ENCODE measurements at regions not wholly inside any gene's neighbourhood (a gene's known extent, or its start where the extent isn't known, plus 50 kb on each side); places are given as distances from the start of the nearest gene placed in this dataset.

DNA sequence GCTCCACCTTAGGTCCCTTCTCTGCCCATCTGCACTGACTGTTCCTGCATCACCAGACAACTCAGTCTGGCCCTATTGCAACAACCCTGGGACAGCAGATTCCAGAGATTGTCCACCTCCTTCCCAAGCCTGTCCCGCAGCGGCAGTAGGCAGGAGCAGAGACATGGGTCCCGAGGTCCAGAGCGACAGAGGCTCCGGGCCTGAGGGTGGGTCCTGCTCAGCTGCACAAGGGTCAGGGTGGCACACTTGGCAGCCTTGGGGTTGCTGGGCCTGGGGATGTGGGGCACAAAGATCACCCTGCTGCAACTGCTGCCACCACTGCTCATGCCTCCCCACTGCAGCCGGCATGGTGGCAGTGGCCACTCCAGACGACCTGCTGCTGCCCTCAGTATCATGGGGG is 674.5 kb downstream of the SH3BGRL start:
- TF ChIP-seq CREB1 (IDR thresholded peaks at IDR 0.05; ENCODE audit: low read depth), result no peak
- no peak for TF ChIP-seq FOXM1 (IDR thresholded peaks at IDR 0.05; ENCODE audit: borderline replicate concordance, low read depth)
- TF ChIP-seq CEBPB (IDR thresholded peaks at IDR 0.05), result no peak
- TF ChIP-seq, protein P1, sequence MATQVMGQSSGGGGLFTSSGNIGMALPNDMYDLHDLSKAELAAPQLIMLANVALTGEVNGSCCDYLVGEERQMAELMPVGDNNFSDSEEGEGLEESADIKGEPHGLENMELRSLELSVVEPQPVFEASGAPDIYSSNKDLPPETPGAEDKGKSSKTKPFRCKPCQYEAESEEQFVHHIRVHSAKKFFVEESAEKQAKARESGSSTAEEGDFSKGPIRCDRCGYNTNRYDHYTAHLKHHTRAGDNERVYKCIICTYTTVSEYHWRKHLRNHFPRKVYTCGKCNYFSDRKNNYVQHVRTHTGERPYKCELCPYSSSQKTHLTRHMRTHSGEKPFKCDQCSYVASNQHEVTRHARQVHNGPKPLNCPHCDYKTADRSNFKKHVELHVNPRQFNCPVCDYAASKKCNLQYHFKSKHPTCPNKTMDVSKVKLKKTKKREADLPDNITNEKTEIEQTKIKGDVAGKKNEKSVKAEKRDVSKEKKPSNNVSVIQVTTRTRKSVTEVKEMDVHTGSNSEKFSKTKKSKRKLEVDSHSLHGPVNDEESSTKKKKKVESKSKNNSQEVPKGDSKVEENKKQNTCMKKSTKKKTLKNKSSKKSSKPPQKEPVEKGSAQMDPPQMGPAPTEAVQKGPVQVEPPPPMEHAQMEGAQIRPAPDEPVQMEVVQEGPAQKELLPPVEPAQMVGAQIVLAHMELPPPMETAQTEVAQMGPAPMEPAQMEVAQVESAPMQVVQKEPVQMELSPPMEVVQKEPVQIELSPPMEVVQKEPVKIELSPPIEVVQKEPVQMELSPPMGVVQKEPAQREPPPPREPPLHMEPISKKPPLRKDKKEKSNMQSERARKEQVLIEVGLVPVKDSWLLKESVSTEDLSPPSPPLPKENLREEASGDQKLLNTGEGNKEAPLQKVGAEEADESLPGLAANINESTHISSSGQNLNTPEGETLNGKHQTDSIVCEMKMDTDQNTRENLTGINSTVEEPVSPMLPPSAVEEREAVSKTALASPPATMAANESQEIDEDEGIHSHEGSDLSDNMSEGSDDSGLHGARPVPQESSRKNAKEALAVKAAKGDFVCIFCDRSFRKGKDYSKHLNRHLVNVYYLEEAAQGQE (IDR thresholded peaks at IDR 0.05; ENCODE audit: low read depth), result no peak
- no peak for TF ChIP-seq YY1 (IDR thresholded peaks at IDR 0.05; ENCODE audit: low read depth)
- no peak for TF ChIP-seq NFIC (IDR thresholded peaks at IDR 0.05)
- no peak for TF ChIP-seq TEAD4 (IDR thresholded peaks at IDR 0.05)
- TF ChIP-seq, protein P2, sequence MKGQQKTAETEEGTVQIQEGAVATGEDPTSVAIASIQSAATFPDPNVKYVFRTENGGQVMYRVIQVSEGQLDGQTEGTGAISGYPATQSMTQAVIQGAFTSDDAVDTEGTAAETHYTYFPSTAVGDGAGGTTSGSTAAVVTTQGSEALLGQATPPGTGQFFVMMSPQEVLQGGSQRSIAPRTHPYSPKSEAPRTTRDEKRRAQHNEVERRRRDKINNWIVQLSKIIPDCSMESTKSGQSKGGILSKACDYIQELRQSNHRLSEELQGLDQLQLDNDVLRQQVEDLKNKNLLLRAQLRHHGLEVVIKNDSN (IDR thresholded peaks at IDR 0.05), result no peak
- no peak for TF ChIP-seq EP300 (IDR thresholded peaks at IDR 0.05; ENCODE audit: borderline replicate concordance)
- TF ChIP-seq EGR1 (IDR thresholded peaks at IDR 0.05), result no peak

DNA sequence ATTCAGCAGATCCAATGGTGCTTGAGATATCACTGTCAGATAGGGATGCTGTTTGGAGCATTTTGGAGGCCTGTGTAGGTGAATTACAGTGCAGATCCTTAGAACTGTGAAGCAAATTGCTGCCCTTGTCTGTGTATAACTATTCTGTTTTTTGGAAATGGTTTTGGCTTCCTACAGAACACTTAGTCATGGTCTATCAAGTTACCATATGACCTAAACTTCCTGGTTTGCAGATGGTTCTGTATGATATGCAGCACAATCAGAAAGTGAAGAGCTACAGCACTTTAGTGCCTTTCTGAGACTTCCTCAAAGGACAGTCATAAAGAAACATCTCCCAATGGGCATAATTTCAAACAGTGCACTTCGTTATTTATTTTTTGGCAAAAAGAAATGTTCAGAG is 688.6 kb downstream of the SH3BGRL start:
- TF ChIP-seq, protein P1 (IDR thresholded peaks at IDR 0.05; ENCODE audit: low read depth), result no peak
- no peak for TF ChIP-seq TCF12 (IDR thresholded peaks at IDR 0.05; ENCODE audit: low read depth)

DNA sequence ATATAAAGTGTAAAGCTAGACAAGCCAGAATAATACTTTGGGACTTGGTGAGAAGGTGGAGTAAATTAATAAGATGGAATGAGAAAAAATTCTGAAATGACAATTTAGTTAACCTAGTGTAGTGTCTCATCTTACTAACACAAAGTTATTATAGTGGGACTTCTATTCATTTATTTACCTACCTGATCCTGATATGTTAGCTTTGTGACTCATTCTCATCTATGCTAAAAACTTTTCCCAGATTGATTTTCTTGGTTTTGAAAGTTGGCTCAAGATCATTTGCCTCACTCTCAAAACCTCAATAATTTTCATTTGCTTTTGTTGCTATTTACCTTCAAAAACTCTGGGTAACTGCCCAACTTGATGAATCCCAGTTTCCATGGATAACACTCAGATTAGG is 698.6 kb downstream of the SH3BGRL start:
- TF ChIP-seq YY1 (IDR thresholded peaks at IDR 0.05; ENCODE audit: low read depth) (no peak), EP300 (IDR thresholded peaks at IDR 0.05; ENCODE audit: borderline replicate concordance) (no peak), ZBTB7A (IDR thresholded peaks at IDR 0.05; ENCODE audit: low read depth) (no peak), CREB1 (IDR thresholded peaks at IDR 0.05; ENCODE audit: low read depth) (no peak)
- TF ChIP-seq, protein P2 (IDR thresholded peaks at IDR 0.05), result no peak

DNA sequence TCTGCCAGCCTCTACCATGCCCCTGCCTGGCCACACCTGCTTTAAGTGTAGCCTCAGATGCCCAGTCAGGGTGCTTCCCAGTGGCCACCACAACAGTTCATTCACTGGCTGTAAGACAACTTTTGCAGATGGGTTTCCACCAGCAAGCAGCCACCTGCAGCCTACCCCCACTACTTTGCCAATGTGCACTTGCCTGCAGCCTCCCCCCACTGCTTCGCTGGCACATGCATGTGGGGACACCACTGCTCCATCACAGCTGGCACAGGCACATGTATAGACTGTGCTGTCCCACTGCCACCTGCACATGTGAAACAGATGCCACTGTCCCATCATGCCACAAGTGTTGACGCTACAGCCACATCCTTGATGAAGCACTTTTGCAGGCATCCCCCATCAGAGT is 723.9 kb downstream of the SH3BGRL start:
- TF ChIP-seq, protein P2 (IDR thresholded peaks at IDR 0.05), result no peak
- TF ChIP-seq TAF1 (IDR thresholded peaks at IDR 0.05; ENCODE audit: low read depth) (no peak), CREB1 (IDR thresholded peaks at IDR 0.05; ENCODE audit: low read depth) (no peak), NFIC (IDR thresholded peaks at IDR 0.05) (no peak), RAD21 (IDR thresholded peaks at IDR 0.05; ENCODE audit: low read depth) (no peak), YY1 (IDR thresholded peaks at IDR 0.05; ENCODE audit: low read depth) (no peak), TCF12 (IDR thresholded peaks at IDR 0.05; ENCODE audit: low read depth) (no peak), EP300 (IDR thresholded peaks at IDR 0.05; ENCODE audit: borderline replicate concordance) (no peak), ZBTB7A (IDR thresholded peaks at IDR 0.05; ENCODE audit: low read depth) (no peak), TEAD4 (IDR thresholded peaks at IDR 0.05) (no peak), EGR1 (IDR thresholded peaks at IDR 0.05) (no peak), FOXM1 (IDR thresholded peaks at IDR 0.05; ENCODE audit: borderline replicate concordance, low read depth) (no peak), CEBPB (IDR thresholded peaks at IDR 0.05) (no peak)
- TF ChIP-seq, protein P3, sequence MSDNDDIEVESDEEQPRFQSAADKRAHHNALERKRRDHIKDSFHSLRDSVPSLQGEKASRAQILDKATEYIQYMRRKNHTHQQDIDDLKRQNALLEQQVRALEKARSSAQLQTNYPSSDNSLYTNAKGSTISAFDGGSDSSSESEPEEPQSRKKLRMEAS (IDR thresholded peaks at IDR 0.05), result no peak
- TF ChIP-seq, protein P1 (IDR thresholded peaks at IDR 0.05; ENCODE audit: low read depth), result no peak

DNA sequence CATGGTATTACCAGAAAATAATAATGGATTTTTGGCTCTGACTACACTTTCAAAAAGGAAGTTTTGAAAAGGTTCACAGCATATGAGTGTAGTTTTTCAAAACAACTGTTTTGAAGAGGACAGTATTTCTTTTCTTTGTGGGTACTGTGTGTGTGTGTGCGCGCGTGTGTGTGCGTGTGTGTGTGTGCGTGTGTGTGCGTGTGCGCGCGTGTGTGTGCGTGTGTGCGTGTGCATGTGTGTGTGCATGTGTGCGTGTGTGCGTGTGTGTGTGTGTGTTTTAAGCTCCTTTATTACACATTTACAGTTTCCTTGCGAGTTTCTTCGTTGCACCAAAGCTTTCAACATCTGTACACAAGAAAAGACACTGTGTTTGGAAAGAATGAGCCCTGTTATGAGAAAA is 755.4 kb downstream of the SH3BGRL start:
- no peak for TF ChIP-seq CEBPB (IDR thresholded peaks at IDR 0.05)
- no peak for TF ChIP-seq YY1 (IDR thresholded peaks at IDR 0.05; ENCODE audit: low read depth)
- no peak for TF ChIP-seq TEAD4 (IDR thresholded peaks at IDR 0.05)
- TF ChIP-seq FOXM1 (IDR thresholded peaks at IDR 0.05; ENCODE audit: borderline replicate concordance, low read depth), result no peak
- TF ChIP-seq EGR1 (IDR thresholded peaks at IDR 0.05), result no peak
- TF ChIP-seq, protein P2 (IDR thresholded peaks at IDR 0.05), result no peak
- TF ChIP-seq EP300 (IDR thresholded peaks at IDR 0.05; ENCODE audit: borderline replicate concordance), result no peak
- TF ChIP-seq TCF12 (IDR thresholded peaks at IDR 0.05; ENCODE audit: low read depth), result no peak
- TF ChIP-seq NFIC (IDR thresholded peaks at IDR 0.05), result no peak
- TF ChIP-seq ZBTB7A (IDR thresholded peaks at IDR 0.05; ENCODE audit: low read depth), result no peak
- no peak for TF ChIP-seq RAD21 (IDR thresholded peaks at IDR 0.05; ENCODE audit: low read depth)
- TF ChIP-seq CREB1 (IDR thresholded peaks at IDR 0.05; ENCODE audit: low read depth), result no peak
- no peak for TF ChIP-seq TAF1 (IDR thresholded peaks at IDR 0.05; ENCODE audit: low read depth)
- TF ChIP-seq, protein P3 (IDR thresholded peaks at IDR 0.05), result no peak
- TF ChIP-seq, protein P1 (IDR thresholded peaks at IDR 0.05; ENCODE audit: low read depth), result no peak

Measured in Ishikawa (cell line).